Tibial nerve (tissue), 4 donors: ENCODE measurements at regions not wholly inside any gene's neighbourhood (a gene's known extent, or its start where the extent isn't known, plus 50 kb on each side); places are given as distances from the start of the nearest gene placed in this dataset.
"Not testable (repeated sequence)": the region's sequence is repeated elsewhere in the genome, so short reads cannot be mapped to it uniquely, and the experiment has no call there.

Source experiments
- DNase-seq, 2 donors: peaks; one replicate each; pipeline ENCODE4 v3.0.0-alpha.2; 2019; ENCODE audit warnings: low spot score in 2 of 2
- H3K27ac ChIP-seq, 4 donors: fragments of 200-600 bp; sonication (generic) in 3 of 4; one replicate each; pipeline ENCODE4 v1.5.1; 2017 to 2019; ENCODE audit warnings: mild to moderate bottlenecking in 1 of 4
- H3K27me3 ChIP-seq, 2 donors: fragments of 200-600 bp; sonication (generic) in 1 of 2; one replicate each; pipeline versions ENCODE4 v1.5.1 to v1.6.0; 2017 to 2019
- H3K36me3 ChIP-seq, 3 donors: fragments of 200-600 bp; sonication (generic); one replicate each; pipeline ENCODE4 v1.5.1; 2018 to 2019
- H3K4me1 ChIP-seq, 4 donors: fragments of 200-600 bp; sonication (generic) in 3 of 4; one replicate each; pipeline ENCODE4 v1.5.1; 2017 to 2019
- H3K4me3 ChIP-seq, 4 donors: fragments of 200-600 bp; sonication (generic) in 3 of 4; one replicate each; pipeline ENCODE4 v1.5.1; 2017 to 2019; ENCODE audit warnings: mild to moderate bottlenecking in 1 of 4, moderate library complexity in 1 of 4
- H3K9me3 ChIP-seq, 4 donors: fragments of 200-600 bp; sonication (generic) in 3 of 4; one replicate each; pipeline ENCODE4 v1.5.1; 2017 to 2019
- CTCF ChIP-seq, 5 experiments: fragments of 200-600 bp in 3 of 5; fragments of 450-650 bp in 2 of 5; sonication (generic) in 3 of 5; IDR thresholded peaks; one replicate each; pipeline ENCODE4 v1.5.1; 2016 to 2019; ENCODE audit warnings: antibody characterized with exemption in 5 of 5, mild to moderate bottlenecking in 3 of 5, moderate library complexity in 2 of 5
- EP300 ChIP-seq, 2 donors: sonication (generic); formaldehyde crosslinking; IDR thresholded peaks; one replicate each; pipeline ENCODE4 v1.6.1; 2017; ENCODE audit warnings: antibody characterized with exemption in 2 of 2, mild to moderate bottlenecking in 1 of 2
- POLR2A ChIP-seq, 2 donors: fragments of 450-650 bp; IDR thresholded peaks; one replicate each; pipeline ENCODE4 v1.6.1; 2017; ENCODE audit warnings: antibody characterized with exemption in 2 of 2, mild to moderate bottlenecking in 2 of 2, moderate library complexity in 2 of 2
- WGBS, 2 donors: methylation state at CpG; one replicate each; pipeline ENCODE4 v1.1.5; 2018; 5-methylcytosine and 5-hydroxymethylcytosine counted together

GRCh38 chr16:21351433-21351832, 73.3 kb upstream of the CRYM start:
- not testable (repeated sequence) for H3K36me3 ChIP-seq, H3K4me1 ChIP-seq, H3K9me3 ChIP-seq, H3K27ac ChIP-seq, H3K4me3 ChIP-seq, DNase-seq, H3K27me3 ChIP-seq
- WGBS, 2 donors: 80 to 98% methylated on average over 1 to 5 of the region's 5 CpGs

GRCh38 chr16:21350851-21351250, 72.8 kb upstream of the CRYM start:
- H3K27ac ChIP-seq, H3K36me3 ChIP-seq, H3K4me1 ChIP-seq, H3K9me3 ChIP-seq, H3K27me3 ChIP-seq, DNase-seq, H3K4me3 ChIP-seq: not testable (repeated sequence)
- 75 to 77% methylated on average over 3 to 4 of the region's 6 CpGs for WGBS, 2 donors

- H3K27ac ChIP-seq, H3K36me3 ChIP-seq, H3K9me3 ChIP-seq, H3K27me3 ChIP-seq, DNase-seq, H3K4me3 ChIP-seq, H3K4me1 ChIP-seq: not testable (repeated sequence)
- WGBS, 2 donors: 70 to 90% methylated on average over 2 to 13 of the region's 13 CpGs
Observed at GRCh38 chr16:21349336-21349735, 71.2 kb upstream of the CRYM start.

- 69 to 74% methylated on average over 9 of the region's 9 CpGs for WGBS, 2 donors
- not testable (repeated sequence) for H3K27me3 ChIP-seq, H3K27ac ChIP-seq, H3K4me1 ChIP-seq, H3K9me3 ChIP-seq, H3K4me3 ChIP-seq, DNase-seq, H3K36me3 ChIP-seq
Observed at GRCh38 chr16:21348815-21349214, 70.7 kb upstream of the CRYM start.

GRCh38 chr16:21347538-21347937, 69.4 kb upstream of the CRYM start:
- 79 to 100% methylated on average over 1 to 9 of the region's 11 CpGs for WGBS, 2 donors
- H3K4me3 ChIP-seq, DNase-seq: not testable (repeated sequence)

GRCh38 chr16:21346756-21347491, 68.8 kb upstream of the CRYM start:
- not testable (repeated sequence) for H3K27me3 ChIP-seq, H3K9me3 ChIP-seq, DNase-seq, H3K36me3 ChIP-seq, H3K4me3 ChIP-seq, H3K4me1 ChIP-seq, H3K27ac ChIP-seq
- 81 to 83% methylated on average over 24 to 25 of the region's 25 CpGs for WGBS, 2 donors

More at GRCh38 chr16:21347538-21347937, 69.4 kb upstream of the CRYM start:
- H3K27me3 ChIP-seq, H3K9me3 ChIP-seq, H3K27ac ChIP-seq, H3K4me1 ChIP-seq, H3K36me3 ChIP-seq: not testable (repeated sequence)

GRCh38 chr16:21344361-21344912, 66.3 kb upstream of the CRYM start:
- H3K4me1 ChIP-seq, DNase-seq, H3K36me3 ChIP-seq, H3K27ac ChIP-seq, H3K4me3 ChIP-seq, H3K27me3 ChIP-seq, H3K9me3 ChIP-seq: not testable (repeated sequence)
- WGBS, 2 donors: 88 to 89% methylated on average over 12 of the region's 12 CpGs

- no peak overlapping the region for H3K4me3 ChIP-seq
- H3K27me3 ChIP-seq: no peaks in the 10 kb centered on the region
- TF ChIP-seq CTCF (IDR thresholded peaks at IDR 0.05) (no peak), EP300 (IDR thresholded peaks at IDR 0.05) (no peak), POLR2A (IDR thresholded peaks at IDR 0.05) (no peak)
- no peaks in the 10 kb centered on the region for H3K4me1 ChIP-seq
- 96 to 97% methylated on average over 3 of the region's 3 CpGs for WGBS, 2 donors
- H3K36me3 ChIP-seq: no peaks in the 10 kb centered on the region
- H3K9me3 ChIP-seq: no peaks in the 10 kb centered on the region
- H3K27ac ChIP-seq: no peak overlapping the region
- DNase-seq: no peak
Observed at GRCh38 chr16:21341101-21341500, 63.0 kb upstream of the CRYM start.

- Histone ChIP-seq H3K27me3 (no peaks in the 10 kb centered on the region), H3K4me3 (no peak overlapping the region), H3K9me3 (no peaks in the 10 kb centered on the region), H3K36me3 (no peaks in the 10 kb centered on the region), H3K4me1 (no peaks in the 10 kb centered on the region), H3K27ac (no peak overlapping the region)
- DNase-seq: no peak
- no peak for TF ChIP-seq POLR2A (IDR thresholded peaks at IDR 0.05)
- no peak for TF ChIP-seq CTCF (IDR thresholded peaks at IDR 0.05)
- TF ChIP-seq EP300 (IDR thresholded peaks at IDR 0.05): no peak
Observed at GRCh38 chr16:21339941-21340340, 61.9 kb upstream of the CRYM start.
